Upper lobe of right lung (tissue), 1 donor: ENCODE measurements at regions not wholly inside any gene's neighbourhood (a gene's known extent, or its start where the extent isn't known, plus 50 kb on each side); places are given as distances from the start of the nearest gene placed in this dataset.

ENCODE experiments used
- ATAC-seq: fragments of 200-7000 bp; cut with Tn5 transposase; one replicate; pipeline ENCODE4 v1.9.1; 2020; ENCODE audit warnings: mild to moderate bottlenecking, moderate library complexity
- DNase-seq: peaks from one replicate; pipeline ENCODE4 v3.0.0-alpha.2; 2020
- H3K27ac ChIP-seq: fragments of 200-600 bp; one replicate; pipeline ENCODE4 v1.8.0; 2022
- H3K27me3 ChIP-seq: fragments of 200-600 bp; one replicate; pipeline ENCODE4 v1.8.0; 2022; ENCODE audit warnings: mild to moderate bottlenecking
- H3K36me3 ChIP-seq: fragments of 200-600 bp; one replicate; pipeline ENCODE4 v1.8.0; 2022
- H3K4me1 ChIP-seq: fragments of 200-600 bp; one replicate; pipeline ENCODE4 v1.8.0; 2022
- H3K4me3 ChIP-seq: fragments of 200-600 bp; one replicate; pipeline ENCODE4 v1.8.0; 2022; ENCODE audit warnings: mild to moderate bottlenecking
- H3K9me3 ChIP-seq: fragments of 200-600 bp; one replicate; pipeline ENCODE4 v1.8.0; 2022
- intact Hi-C: fragments of 100-400 bp; cut with DNase I; formaldehyde crosslinking; loops from one replicate; pipeline ENCODE4 v1.11.0; 2022
- TF ChIP-seq, protein P1 (sequence below): fragments of 200-600 bp; IDR thresholded peaks from one replicate; pipeline ENCODE4 v1.8.0; 2022; ENCODE audit warnings: antibody characterized with exemption
- donor health status: DM: no; HTN: yes; CAD: no; lungs with severe emphysema.

DNA sequence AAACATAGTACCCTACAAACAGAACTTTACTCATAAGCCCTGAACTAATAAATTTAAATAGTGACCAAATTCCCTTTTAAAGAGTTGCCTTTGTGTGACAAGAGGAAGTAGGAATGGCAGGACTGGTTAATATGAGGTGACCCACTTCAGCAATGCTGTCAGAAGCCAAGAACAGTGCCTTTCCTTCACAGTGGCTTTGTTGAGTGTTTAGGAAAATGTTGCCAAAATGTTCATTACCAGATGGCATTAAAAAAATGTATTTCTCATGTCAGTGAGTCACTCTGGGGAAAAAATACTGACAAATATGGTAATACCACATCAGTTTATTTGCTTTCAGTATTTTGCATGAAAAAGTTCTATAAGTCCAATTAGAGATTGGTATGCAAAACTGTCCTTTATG, 103.3 kb downstream of the DIRAS2 start:
- Histone ChIP-seq H3K4me1 (no peaks in the 10 kb centered on the region), H3K9me3 (no peaks in the 10 kb centered on the region), H3K27me3 (no peaks in the 10 kb centered on the region), H3K36me3 (no peaks in the 10 kb centered on the region), H3K27ac (no peak overlapping the region), H3K4me3 (no peak overlapping the region)
- ATAC-seq, result no peak
- intact Hi-C loops, result no loop called here
- DNase-seq, result no peak
- TF ChIP-seq, protein P1, sequence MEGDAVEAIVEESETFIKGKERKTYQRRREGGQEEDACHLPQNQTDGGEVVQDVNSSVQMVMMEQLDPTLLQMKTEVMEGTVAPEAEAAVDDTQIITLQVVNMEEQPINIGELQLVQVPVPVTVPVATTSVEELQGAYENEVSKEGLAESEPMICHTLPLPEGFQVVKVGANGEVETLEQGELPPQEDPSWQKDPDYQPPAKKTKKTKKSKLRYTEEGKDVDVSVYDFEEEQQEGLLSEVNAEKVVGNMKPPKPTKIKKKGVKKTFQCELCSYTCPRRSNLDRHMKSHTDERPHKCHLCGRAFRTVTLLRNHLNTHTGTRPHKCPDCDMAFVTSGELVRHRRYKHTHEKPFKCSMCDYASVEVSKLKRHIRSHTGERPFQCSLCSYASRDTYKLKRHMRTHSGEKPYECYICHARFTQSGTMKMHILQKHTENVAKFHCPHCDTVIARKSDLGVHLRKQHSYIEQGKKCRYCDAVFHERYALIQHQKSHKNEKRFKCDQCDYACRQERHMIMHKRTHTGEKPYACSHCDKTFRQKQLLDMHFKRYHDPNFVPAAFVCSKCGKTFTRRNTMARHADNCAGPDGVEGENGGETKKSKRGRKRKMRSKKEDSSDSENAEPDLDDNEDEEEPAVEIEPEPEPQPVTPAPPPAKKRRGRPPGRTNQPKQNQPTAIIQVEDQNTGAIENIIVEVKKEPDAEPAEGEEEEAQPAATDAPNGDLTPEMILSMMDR, result no peak

DNA sequence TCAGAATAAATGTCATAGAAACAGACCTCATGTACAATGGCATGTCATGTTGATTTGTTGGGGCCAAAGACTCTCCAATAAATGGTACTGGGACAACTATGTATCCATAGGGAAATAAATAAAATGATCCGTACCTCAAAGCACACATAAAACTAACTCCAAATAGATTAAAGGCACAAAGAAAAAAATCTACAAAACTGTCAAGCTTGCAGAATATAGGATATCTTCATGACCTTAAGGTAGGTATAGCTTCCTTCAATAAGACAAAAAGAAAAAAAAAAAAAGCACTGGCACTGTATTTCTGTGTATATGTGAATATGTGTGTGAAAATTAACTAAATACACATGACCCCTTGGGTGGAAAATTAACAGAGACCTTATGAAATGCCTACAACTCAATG, 101.9 kb downstream of the DIRAS2 start:
- intact Hi-C loops, result no loop called here

DNA sequence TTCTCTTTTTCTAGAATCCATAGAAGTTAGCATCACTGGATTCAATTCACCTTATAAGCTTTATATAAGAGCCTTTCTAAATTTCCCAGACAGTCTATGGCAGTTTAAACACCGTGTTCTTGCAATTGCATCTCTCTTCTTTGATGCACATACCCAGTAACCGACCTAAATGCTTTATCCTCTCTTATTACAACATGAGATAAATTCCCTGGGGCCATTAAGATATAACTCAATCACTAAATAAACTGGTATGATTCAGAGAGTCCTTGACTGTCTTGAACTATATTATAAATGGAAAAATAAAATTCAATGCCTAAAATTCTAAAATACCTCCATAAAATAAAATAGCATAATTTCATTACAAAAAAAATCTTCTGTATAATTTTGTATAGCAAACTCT, 98.1 kb downstream of the DIRAS2 start:
- intact Hi-C loops, result no loop called here
- no peaks in the 10 kb centered on the region for H3K27me3 ChIP-seq
- ATAC-seq (no peak), DNase-seq (no peak)
- no peak overlapping the region for H3K27ac ChIP-seq
- no peaks in the 10 kb centered on the region for H3K9me3 ChIP-seq
- no peak overlapping the region for H3K4me3 ChIP-seq
- no peaks in the 10 kb centered on the region for H3K36me3 ChIP-seq
- H3K4me1 ChIP-seq, result no peaks in the 10 kb centered on the region
- TF ChIP-seq, protein P1, result no peak

More for the DNA sequence above, 101.9 kb downstream of the DIRAS2 start:
- DNase-seq, result no peak
- ATAC-seq, result no peak
- TF ChIP-seq, protein P1, result no peak
- Histone ChIP-seq H3K9me3 (no peaks in the 10 kb centered on the region), H3K4me3 (no peak overlapping the region), H3K4me1 (no peaks in the 10 kb centered on the region), H3K36me3 (no peaks in the 10 kb centered on the region), H3K27me3 (no peaks in the 10 kb centered on the region), H3K27ac (no peak overlapping the region)

DNA sequence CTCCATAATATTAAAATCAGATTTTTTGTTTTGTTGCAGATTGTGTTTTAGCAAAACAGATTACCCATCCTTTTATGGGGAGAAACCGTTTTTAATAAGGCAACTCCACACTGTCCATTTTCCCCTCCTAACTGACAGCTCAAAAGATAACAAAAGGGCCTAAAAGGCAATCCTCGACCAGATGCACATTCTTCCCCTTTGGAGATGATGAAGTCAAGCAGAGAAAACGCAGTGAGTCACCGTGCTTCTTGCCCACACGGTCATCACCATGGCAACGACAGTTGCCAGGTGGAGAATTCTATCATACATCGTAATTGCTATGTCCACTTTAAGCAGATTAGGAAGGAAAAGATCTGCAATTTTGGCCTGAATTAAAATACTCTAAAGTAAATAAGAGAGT, 96.4 kb downstream of the DIRAS2 start:
- DNase-seq (no peak), ATAC-seq (no peak)
- Histone ChIP-seq H3K9me3 (no peaks in the 10 kb centered on the region), H3K27me3 (no peaks in the 10 kb centered on the region), H3K4me1 (no peaks in the 10 kb centered on the region), H3K36me3 (no peaks in the 10 kb centered on the region), H3K27ac (no peak overlapping the region), H3K4me3 (no peak overlapping the region)
- TF ChIP-seq, protein P1, result no peak
- intact Hi-C loops, result no loop called here

DNA sequence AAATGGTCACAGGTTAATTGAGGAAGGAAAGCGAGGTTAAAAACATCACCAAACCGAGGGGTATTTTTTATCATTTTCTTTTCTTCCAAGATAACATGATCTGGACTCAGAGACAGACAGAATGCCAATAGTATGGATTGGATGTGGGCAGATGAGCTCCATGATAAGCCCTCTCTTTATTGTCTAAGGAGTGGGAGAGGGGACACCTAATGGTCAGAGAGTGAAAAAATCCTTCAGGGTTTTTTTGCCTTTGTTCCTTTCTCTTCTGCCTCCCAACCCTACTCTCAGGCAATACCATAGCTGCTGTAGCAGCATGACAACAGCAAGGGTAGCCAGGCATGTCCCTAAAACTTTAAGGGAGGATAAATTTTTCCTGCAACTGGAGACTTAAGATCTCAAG, 94.7 kb downstream of the DIRAS2 start:
- H3K27me3 ChIP-seq, result no peaks in the 10 kb centered on the region
- H3K36me3 ChIP-seq, result no peaks in the 10 kb centered on the region
- TF ChIP-seq, protein P1, result no peak
- H3K27ac ChIP-seq, result no peak overlapping the region
- ATAC-seq (no peak), DNase-seq (no peak)
- intact Hi-C loops, result no loop called here
- no peaks in the 10 kb centered on the region for H3K4me1 ChIP-seq
- no peak overlapping the region for H3K4me3 ChIP-seq
- H3K9me3 ChIP-seq, result no peaks in the 10 kb centered on the region

DNA sequence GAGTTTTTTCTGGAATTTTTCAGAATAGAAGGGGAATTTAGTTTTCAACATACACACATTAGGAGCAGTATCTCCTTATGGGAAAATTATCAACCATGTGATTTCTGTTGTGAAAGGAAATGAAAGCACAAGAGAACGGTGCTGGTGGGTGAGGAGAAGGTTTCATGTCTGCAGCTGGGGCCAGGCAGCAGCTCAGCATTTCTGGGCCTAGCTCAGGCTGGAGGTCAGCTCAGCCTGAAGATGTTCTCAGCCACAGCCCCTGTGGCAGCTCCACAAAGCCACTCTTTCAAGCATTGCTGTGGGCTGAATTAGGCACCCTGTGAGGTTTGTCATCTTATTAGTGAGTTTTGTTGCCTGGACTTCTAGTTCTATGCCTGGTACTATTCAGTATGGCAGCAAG, 90.3 kb downstream of the DIRAS2 start:
- Histone ChIP-seq H3K4me3 (no peak overlapping the region), H3K27ac (no peak overlapping the region), H3K27me3 (no peaks in the 10 kb centered on the region), H3K4me1 (no peaks in the 10 kb centered on the region), H3K9me3 (no peaks in the 10 kb centered on the region), H3K36me3 (no peaks in the 10 kb centered on the region)
- DNase-seq (no peak), ATAC-seq (no peak)
- intact Hi-C loops, result no loop called here
- TF ChIP-seq, protein P1, result no peak
